DMS 273 treated with DMSO at 0.1 percent for 48 hours (cell line): ENCODE measurements at regions not wholly inside any gene's neighbourhood (a gene's known extent, or its start where the extent isn't known, plus 50 kb on each side); places are given as distances from the start of the nearest gene placed in this dataset.
"Not testable (repeated sequence)": the region's sequence is repeated elsewhere in the genome, so short reads cannot be mapped to it uniquely, and the experiment has no call there.

Experiments used
- DNase-seq: peaks from one replicate; lab custom pipeline; 2025; lab: John Stamatoyannopoulos, UW

GRCh38 chr20:8990770-8991169 is 78.1 kb upstream of the PLCB4 start:
- no peak for DNase-seq

- DNase-seq = no peak
These were observed 74.8 kb upstream of the PLCB4 start for GRCh38 chr20:8994045-8994444.

- no peak for DNase-seq
These were observed 73.1 kb upstream of the PLCB4 start for GRCh38 chr20:8995761-8996160.

DNA sequence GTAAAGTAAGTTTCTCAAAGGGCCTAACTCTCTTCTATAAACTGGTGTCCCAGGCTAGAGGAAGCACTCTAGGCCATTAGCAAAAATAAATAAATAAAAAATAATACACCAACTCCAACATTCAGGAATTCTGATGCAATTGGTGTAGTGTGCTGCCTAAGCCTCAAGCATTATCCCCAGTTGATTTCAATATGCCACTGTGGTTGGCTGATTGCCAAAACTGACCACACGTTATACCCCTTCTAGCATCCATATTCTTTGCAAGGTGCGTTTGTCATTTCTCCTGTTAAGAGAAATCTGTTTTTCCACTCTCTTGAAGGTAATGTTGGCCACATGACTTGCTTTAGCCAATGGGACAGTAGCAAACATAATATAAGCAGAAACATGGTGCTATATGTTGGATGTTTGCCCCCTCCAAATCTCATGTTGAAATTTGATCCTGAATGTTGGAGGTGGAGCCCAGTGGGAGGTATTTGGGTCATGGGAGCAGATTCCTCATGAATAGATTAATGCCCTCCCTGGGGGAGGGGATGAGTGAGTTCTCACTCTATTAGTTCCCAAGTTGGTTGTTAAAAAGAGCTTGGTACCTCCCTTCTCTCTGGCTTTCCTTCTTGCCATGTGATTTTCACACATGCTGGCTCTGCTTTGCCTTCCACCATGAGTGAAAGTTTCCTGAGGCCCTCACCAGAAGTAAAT is 71.9 kb upstream of the PLCB4 start:
- peak; percentile 21 for DNase-seq

DNA sequence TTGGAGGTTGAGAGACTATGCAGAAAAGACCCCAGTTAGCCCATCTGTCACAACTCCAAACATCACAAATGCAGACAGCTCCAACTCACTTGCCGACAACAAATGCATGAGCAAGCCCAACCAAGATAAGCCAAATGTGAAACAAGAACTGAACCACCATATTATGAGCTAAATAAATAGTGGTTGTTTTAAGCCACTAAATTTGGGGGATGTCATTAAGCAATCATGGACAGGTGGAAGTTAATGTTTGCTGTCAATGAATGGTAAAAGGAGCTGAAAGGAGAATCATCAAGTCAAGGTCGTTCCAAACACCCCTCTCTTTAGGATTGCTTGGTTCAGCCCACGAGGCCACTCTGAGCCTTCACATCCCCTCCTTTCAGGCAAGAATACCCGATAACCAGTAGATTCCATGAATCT is 71.2 kb upstream of the PLCB4 start:
- peak; percentile 40 for DNase-seq

DNA sequence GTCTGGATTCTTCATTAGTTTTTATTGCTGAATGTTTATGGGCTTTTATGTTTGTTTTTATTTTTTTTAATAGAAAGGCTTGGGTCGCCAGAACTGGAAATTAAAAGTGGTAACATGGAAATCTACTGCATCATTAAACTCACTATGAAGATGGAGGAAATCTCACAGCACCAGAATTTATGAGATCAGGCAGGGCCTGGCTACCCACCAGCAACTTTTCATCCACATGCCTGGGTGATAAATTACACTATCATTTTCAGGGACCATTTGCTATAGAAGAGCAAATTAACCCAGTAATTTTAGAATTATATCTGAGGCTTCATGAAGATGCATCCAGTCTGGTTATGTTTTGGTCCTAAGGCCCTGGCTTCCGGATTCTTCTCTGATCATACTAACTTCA is 57.8 kb upstream of the PLCB4 start:
- DNase-seq = no peak

GRCh38 chr20:9015232-9015983 is 53.5 kb upstream of the PLCB4 start:
- DNase-seq = not testable (repeated sequence)

DNA sequence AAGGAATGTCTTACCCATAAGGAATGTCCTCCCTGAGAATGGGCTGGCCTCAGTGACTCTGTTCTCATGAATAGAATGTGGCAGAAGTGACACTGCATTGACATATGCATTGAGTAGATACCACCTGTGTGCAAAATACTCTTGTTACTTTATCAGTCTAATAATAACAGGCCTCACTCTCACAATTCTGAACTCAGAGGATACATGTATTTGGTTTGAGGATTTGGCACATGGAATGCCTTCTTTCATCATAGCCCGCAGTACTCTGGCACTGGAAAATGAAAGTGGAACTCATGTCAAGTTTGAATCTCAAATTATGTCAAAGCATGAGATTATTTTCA is 52.9 kb upstream of the PLCB4 start:
- no peak for DNase-seq

DNA sequence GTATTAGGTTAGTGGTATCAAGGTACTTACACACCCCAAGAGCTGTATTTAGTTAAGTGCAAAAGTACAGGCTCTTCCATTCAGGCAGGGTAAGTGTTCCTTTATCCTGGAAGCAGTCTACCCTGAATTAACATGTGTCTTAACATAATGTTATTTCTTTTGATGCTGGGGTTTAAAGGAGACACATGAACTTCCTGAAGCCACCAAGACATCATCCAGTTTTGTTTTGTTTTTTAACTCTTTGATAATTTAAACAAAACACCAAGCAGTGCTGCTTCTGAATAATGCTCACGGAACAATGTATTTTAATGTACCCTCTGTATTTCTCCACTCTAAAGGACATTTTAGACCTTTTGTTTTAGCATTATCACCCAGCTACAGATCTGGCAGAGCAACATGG is 50.5 kb upstream of the PLCB4 start:
- no peak for DNase-seq
